HG02973 (cell line): ENCODE measurements at regions not wholly inside any gene's neighbourhood (a gene's known extent, or its start where the extent isn't known, plus 50 kb on each side); places are given as distances from the start of the nearest gene placed in this dataset.
A peak's percentile ranks its signal among the peaks of the same experiment; 100 is the strongest.

ENCODE experiments used
- ATAC-seq: cut with Tn5 transposase; IDR thresholded peaks from one replicate; pipeline ENCODE4 v1.9.1; 2021; ENCODE audit warnings: moderate library complexity; ENCODE audit not compliant: unreplicated experiment

GRCh38 chr1:232484856-232485255, 145.1 kb downstream of the SIPA1L2 start:
- no peak for ATAC-seq

DNA sequence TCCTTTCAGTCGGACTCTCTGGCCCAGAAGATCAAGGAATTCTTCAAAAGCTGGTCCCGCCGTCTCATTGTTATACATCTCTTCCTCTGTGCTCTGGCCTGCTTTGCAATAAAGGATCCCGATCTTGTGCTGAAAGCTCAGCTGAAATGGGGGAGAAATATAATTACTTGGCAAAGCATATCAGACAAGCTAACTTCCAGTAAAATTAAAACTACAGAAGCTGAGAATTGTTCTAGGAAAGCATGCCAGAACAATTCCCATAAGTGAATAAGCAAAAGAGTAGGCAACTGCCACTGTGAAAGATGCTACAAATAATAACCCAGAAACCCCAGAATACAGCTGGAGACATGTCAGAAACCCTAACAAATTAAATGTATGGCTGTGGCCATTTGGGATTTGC, 146.1 kb downstream of the SIPA1L2 start:
- no peak for ATAC-seq

GRCh38 chr1:232481091-232481490, 148.8 kb downstream of the SIPA1L2 start:
- no peak for ATAC-seq

DNA sequence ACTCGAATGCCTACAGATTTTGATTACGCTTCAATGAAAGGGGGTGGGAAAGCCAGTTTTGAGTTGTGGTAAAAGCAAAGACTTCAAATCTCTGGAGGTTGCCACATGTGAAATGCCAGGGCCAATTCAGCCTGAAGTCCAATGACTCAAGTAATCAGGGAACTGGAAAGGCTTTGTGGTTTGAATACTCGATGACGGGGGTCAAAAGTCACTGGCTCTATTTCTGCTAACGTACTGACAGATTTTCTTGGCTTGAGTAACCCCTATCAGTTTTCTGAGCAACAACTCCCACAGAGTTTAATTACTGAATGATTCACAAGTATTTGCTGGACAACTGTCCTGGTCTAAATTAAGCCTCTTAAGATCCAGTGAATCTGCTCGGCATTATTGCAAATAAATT, 152.2 kb downstream of the SIPA1L2 start:
- no peak for ATAC-seq

DNA sequence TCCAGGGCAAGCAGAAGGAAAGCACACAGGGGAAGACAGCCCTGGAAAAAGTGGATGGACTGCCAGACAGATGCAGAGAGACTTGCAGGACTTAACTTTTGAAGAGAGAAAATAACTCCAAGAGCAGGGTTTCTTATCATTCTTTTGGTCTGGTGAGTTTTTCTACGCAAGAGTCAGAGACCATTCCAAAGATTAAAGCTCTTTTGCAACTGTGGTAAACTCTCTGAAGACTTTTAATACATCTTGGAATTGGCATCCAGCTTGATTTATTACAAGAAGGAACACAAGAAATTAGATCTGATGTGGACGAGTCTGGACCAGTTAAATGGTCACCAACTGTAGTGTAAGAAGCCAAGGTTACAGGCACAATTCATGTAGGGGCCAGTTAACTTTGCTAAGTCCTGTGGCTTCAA, 153.4 kb downstream of the SIPA1L2 start:
- no peak for ATAC-seq

GRCh38 chr1:232474826-232475225, 155.1 kb downstream of the SIPA1L2 start:
- no peak for ATAC-seq

GRCh38 chr1:232473900-232474299, 156.0 kb downstream of the SIPA1L2 start:
- no peak for ATAC-seq

- no peak for ATAC-seq
Observed at GRCh38 chr1:232473324-232473723, 156.6 kb downstream of the SIPA1L2 start.

GRCh38 chr1:232472485-232473041, 157.4 kb downstream of the SIPA1L2 start:
- ATAC-seq = no peak

GRCh38 chr1:232471250-232471649, 158.7 kb downstream of the SIPA1L2 start:
- ATAC-seq = no peak

GRCh38 chr1:232470711-232471110, 159.2 kb downstream of the SIPA1L2 start:
- no peak for ATAC-seq

- no peak for ATAC-seq
Observed at GRCh38 chr1:232468249-232468648, 161.7 kb downstream of the SIPA1L2 start.

GRCh38 chr1:232467073-232467760, 162.7 kb downstream of the SIPA1L2 start:
- ATAC-seq = no peak

DNA sequence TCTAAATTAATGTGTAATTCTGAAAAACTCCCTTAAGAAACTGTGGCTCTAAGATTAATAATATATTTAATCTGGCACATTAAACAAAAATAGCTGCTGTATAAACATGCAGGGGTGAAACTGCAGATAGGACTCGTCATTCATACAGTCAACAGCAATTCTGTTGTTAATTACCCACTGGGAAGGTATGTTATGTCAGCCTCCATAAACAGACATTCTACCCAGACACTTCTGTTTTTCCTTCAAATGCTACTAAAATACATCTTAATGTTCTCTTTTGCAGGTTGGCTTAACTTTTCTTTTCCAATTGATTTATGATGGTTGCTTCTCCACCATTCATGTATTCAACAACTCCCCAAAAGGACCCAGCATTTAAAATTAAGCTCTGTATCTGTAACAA, 165.6 kb downstream of the SIPA1L2 start:
- no peak for ATAC-seq

- no peak for ATAC-seq
Observed at GRCh38 chr1:232463225-232463624, 166.7 kb downstream of the SIPA1L2 start.

DNA sequence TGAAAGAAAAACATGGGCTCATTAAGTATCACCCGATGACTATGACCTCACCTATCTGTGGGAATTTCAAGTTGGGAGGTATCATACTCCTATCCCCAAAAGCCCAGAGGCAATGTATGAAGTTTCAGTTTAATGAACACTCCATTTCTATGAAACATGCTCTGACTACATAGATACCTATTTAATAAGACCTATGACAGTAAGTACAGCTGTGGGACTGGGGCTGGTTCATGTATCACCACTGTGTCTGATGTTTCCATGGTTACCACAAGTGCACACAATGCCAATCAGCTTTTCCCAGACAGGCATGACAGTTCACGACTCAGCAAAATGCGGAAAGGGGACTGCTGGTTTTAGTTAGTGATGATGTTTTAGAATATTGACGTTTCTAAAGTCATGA, 167.7 kb downstream of the SIPA1L2 start:
- ATAC-seq = no peak

DNA sequence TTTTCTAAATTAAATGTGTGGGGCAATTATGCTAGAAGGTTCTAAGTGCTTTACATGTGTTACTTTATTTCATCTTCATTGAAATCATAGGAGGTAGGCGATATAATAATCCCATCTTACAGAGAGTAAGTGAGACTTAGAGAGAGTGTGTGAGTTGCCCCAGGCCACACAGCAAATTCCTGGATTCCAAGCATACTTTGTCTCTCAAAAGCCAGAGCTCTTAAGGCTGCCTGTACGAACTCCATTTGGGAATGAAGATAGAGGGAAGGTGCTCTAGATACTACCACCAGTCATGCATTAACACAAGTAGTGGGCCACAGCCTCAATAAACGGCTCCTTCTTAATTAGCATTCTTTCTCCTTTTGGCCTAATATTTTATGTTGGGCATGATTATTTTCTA, 170.1 kb downstream of the SIPA1L2 start:
- ATAC-seq = no peak

- no peak for ATAC-seq
Observed at GRCh38 chr1:232459087-232459486, 170.8 kb downstream of the SIPA1L2 start.

DNA sequence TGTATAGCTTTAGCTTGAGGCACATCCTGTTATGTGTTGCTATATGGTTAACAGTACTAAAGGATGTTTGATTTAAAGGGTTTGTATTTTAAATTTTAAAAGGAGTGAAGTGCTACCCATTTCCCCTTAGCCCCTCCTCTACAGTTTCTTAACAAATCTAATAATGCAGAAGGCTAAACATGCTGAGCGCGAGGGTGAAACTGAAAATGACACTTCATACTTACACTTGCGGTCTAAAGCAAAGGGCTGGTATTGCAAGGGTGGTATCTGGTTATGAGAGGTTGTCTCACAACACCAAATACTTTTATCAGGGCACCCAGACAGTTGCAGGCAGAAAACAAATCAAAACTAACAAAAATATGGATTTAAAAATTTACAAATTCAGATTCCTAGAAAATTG, 172.3 kb downstream of the SIPA1L2 start:
- ATAC-seq = peak; percentile 90

DNA sequence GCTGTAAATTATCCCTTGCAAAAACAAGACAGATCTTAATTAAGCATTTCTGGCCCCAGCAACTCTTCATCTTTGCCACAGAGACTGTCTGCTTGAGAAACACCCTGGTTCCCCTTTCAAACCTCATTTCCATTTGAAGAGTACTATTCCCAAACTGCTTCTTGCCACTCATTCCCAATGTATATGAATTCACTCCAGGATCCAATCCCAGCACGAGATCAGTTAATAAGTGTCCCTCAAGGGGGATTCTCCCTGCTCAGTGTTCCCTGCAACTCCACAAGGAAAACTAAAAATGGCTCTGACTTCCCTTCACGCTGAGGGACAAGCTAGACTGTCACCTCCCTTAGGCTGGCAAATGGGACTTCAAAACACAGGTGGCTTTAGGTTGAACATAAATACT, 173.2 kb downstream of the SIPA1L2 start:
- ATAC-seq = no peak

- ATAC-seq = no peak
Observed at GRCh38 chr1:232454227-232454886, 175.6 kb downstream of the SIPA1L2 start.

- no peak for ATAC-seq
Observed at GRCh38 chr1:232452736-232453440, 177.0 kb downstream of the SIPA1L2 start.
